Small intestine (tissue), 7 donors: ENCODE measurements at regions not wholly inside any gene's neighbourhood (a gene's known extent, or its start where the extent isn't known, plus 50 kb on each side); places are given as distances from the start of the nearest gene placed in this dataset.

Experiments
- DNase-seq, 2 donors: peaks; one replicate each; pipeline versions ENCODE4 v3.0.0 to v3.0.0-alpha.2; 2013
- FAIRE-seq: peaks from 2 replicates; lab custom pipeline; 2012; peaks lifted over from hg19 to GRCh38; lab: Jason Lieb, UNC
- H3K27ac ChIP-seq, 3 donors: one replicate each; pipeline ENCODE4 v1.5.1; 2013; ENCODE audit warnings: low read length in 2 of 3, mild to moderate bottlenecking in 2 of 3, control low read depth in 1 of 3, inconsistent platforms in 1 of 3, low read depth in 1 of 3, moderate library complexity in 1 of 3
- H3K27me3 ChIP-seq, 3 donors: one replicate each; pipeline ENCODE4 v1.6.1; 2013; ENCODE audit warnings: low read length in 3 of 3, inconsistent platforms in 1 of 3; ENCODE audit not compliant: control insufficient read depth in 3 of 3, insufficient read depth in 3 of 3
- H3K36me3 ChIP-seq, 3 donors: one replicate each; pipeline ENCODE4 v1.6.1; 2013; ENCODE audit warnings: low read length in 3 of 3, inconsistent platforms in 1 of 3, low read depth in 1 of 3, mild to moderate bottlenecking in 1 of 3, moderate library complexity in 1 of 3; ENCODE audit not compliant: control insufficient read depth in 3 of 3, insufficient read depth in 2 of 3
- H3K4me1 ChIP-seq, 3 donors: one replicate each; pipeline ENCODE4 v1.6.1; 2013; ENCODE audit warnings: low read length in 2 of 3, inconsistent platforms in 1 of 3, low read depth in 1 of 3, mild to moderate bottlenecking in 1 of 3, moderate library complexity in 1 of 3; ENCODE audit not compliant: control insufficient read depth in 3 of 3, insufficient read depth in 2 of 3
- H3K4me3 ChIP-seq, 3 donors: one replicate each; pipeline ENCODE4 v1.5.1; 2013; ENCODE audit warnings: low read length in 3 of 3, control low read depth in 1 of 3, inconsistent platforms in 1 of 3, low read depth in 1 of 3, mild to moderate bottlenecking in 1 of 3, moderate library complexity in 1 of 3
- H3K9me3 ChIP-seq, 2 donors: one replicate each; pipeline ENCODE4 v1.6.1; 2013; ENCODE audit warnings: low read depth in 1 of 2, low read length in 1 of 2; ENCODE audit not compliant: control insufficient read depth in 2 of 2, insufficient read depth in 1 of 2
- WGBS, 3 donors: extraction: QIAGEN DNeasy Blood & Tissue Kit; methylation state at CpG; one replicate each; pipeline ENCODE4 v1.1.7; 2013; 5-methylcytosine and 5-hydroxymethylcytosine counted together
- donor health status: healthy with polysubstance abuse.
- donor health status: control.
- donor health status: control.
- donor health status: Bipolar disorder and iron deficiency.
- donor health status: healthy.

DNA sequence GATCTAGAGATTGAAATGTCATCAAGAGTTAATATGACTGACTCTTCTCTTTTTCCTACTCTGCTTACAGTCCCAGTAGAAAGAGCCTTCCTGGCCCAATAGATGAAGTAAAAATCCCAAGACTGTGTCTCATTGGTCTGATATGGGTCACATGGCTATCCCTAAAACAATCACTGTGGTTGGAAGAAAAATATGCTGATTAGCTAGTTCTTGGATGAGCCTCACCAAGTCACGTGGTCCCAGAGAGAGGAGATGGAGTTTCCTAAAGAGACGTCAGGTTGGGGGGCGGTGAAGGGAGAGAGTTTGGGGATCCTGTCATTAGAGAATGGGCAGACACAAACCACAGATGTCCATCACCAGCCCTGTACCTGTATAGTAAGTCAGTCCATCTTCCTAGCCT is 466.3 kb downstream of the HAPSTR1 start:
- Histone ChIP-seq H3K4me3 (no peak overlapping the region), H3K27ac (no peak overlapping the region), H3K9me3 (no peaks in the 10 kb centered on the region), H3K4me1 (no peaks in the 10 kb centered on the region), H3K27me3 (no peaks in the 10 kb centered on the region), H3K36me3 (no peaks in the 10 kb centered on the region)
- FAIRE-seq (no peak), DNase-seq (no peak)
- WGBS, 3 donors: 82 to 89% (median 86%) methylated on average over 3 of the region's 3 CpGs

DNA sequence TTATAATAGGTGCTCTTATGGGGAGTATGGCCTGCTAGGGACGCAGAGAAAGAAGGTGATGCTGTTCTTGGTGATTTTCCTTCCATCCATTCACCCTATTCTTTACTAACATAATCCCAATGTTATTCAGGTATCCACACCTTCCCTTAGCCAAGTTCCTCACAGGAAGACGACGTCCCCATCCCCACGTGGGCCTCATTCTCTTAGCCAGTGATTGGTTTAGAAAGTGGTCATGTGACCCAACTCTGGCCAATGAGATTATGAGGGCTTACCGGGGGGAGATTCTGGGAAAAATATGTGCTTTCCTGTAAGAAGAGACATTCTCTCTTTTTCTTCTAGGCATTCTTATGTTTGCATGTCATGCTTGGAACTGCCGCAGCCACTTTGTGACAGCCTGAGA is 474.7 kb downstream of the HAPSTR1 start:
- no peaks in the 10 kb centered on the region for H3K9me3 ChIP-seq
- no peaks in the 10 kb centered on the region for H3K27me3 ChIP-seq
- H3K27ac ChIP-seq: no peak overlapping the region
- no peak overlapping the region for H3K4me3 ChIP-seq
- no peaks in the 10 kb centered on the region for H3K36me3 ChIP-seq
- DNase-seq (no peak), FAIRE-seq (no peak)
- WGBS, 3 donors: 86 to 91% (median 90%) methylated on average over 6 of the region's 6 CpGs
- H3K4me1 ChIP-seq: no peaks in the 10 kb centered on the region

DNA sequence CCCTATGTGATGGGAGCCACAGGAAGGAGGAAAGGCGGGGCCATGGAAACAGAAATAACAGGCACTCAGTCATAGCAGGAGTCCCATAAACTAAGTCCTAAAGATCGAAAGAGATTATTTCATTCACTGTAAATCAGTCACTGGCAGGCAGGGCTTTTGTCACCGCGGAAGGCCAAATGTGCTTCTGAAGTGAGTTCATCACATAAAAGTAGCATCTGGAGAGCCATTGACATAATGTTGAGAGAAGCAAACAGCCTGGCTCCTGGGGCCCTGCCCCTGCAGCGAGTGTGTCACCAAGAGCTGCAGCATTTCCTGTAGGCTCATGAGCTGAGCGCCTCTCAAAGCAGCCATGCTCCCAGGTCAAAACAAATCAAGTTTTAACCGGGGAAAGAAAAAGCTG is 476.2 kb downstream of the HAPSTR1 start:
- 47 to 81% (median 71%) methylated on average over 7 of the region's 7 CpGs for WGBS, 3 donors
- DNase-seq: no peak
- no peak for FAIRE-seq
- Histone ChIP-seq H3K36me3 (no peaks in the 10 kb centered on the region), H3K4me1 (no peaks in the 10 kb centered on the region), H3K27me3 (no peaks in the 10 kb centered on the region), H3K4me3 (no peak overlapping the region), H3K9me3 (no peaks in the 10 kb centered on the region), H3K27ac (no peak overlapping the region)

GRCh38 chr16:9568261-9568660 is 476.8 kb downstream of the HAPSTR1 start:
- Histone ChIP-seq H3K4me1 (no peaks in the 10 kb centered on the region), H3K4me3 (no peak overlapping the region), H3K36me3 (no peaks in the 10 kb centered on the region), H3K9me3 (no peaks in the 10 kb centered on the region), H3K27me3 (no peaks in the 10 kb centered on the region), H3K27ac (no peak overlapping the region)
- FAIRE-seq (no peak), DNase-seq (no peak)
- WGBS, 3 donors: 81 to 91% (median 82%) methylated on average over 2 of the region's 2 CpGs

DNA sequence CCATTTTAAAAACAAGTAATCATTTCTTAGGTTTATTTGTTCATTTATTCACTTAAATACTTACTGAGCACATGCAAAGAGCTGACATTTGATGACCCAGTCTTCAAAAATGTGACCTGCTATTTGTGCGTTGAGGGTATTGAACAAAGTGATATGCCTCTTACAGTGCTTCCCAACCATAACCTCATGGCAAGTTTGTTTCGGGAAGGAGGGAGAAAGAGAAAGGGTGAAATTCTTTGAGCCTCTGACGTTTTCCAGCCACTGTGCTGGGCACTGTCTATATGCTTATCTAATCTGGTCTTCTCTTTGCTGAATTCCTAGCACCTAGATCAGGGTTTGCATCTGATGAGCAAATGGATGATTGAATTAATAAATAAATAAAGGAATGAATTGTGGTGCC is 479.1 kb downstream of the HAPSTR1 start:
- Histone ChIP-seq H3K4me3 (no peak overlapping the region), H3K36me3 (no peaks in the 10 kb centered on the region), H3K9me3 (no peaks in the 10 kb centered on the region), H3K27me3 (no peaks in the 10 kb centered on the region), H3K4me1 (no peaks in the 10 kb centered on the region), H3K27ac (no peak overlapping the region)
- 59 to 75% (median 74%) methylated on average over 3 of the region's 3 CpGs for WGBS, 3 donors
- FAIRE-seq (no peak), DNase-seq (no peak)

DNA sequence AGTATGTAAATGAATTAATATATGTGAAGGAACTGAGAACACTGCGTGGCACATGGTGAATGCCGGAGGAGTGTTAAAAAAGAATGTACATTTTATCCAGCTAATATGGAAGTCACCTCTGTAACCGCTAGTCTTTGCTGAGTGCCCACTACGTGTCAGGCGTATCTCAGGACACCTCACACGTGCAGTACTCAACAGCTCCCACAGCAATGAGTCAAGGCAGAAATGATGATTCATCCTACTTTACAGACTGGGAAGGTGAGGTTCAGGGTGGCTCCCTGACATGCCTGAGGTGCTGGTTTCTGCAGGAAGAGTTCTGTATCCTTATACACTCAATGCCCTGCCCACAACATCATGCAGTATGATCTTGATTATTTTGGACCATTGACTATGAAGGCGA is 487.0 kb downstream of the HAPSTR1 start:
- FAIRE-seq (no peak), DNase-seq (no peak)

GRCh38 chr16:9580025-9580424 is 488.6 kb downstream of the HAPSTR1 start:
- DNase-seq (no peak), FAIRE-seq (no peak)
- 76 to 94% (median 88%) methylated on average over 2 of the region's 2 CpGs for WGBS, 3 donors
- Histone ChIP-seq H3K36me3 (no peaks in the 10 kb centered on the region), H3K4me1 (no peaks in the 10 kb centered on the region), H3K27ac (no peak overlapping the region), H3K27me3 (no peaks in the 10 kb centered on the region), H3K9me3 (no peaks in the 10 kb centered on the region), H3K4me3 (no peak overlapping the region)

More for the DNA sequence above, 487.0 kb downstream of the HAPSTR1 start:
- Histone ChIP-seq H3K4me1 (no peaks in the 10 kb centered on the region), H3K27ac (no peak overlapping the region), H3K36me3 (no peaks in the 10 kb centered on the region), H3K27me3 (no peaks in the 10 kb centered on the region), H3K9me3 (no peaks in the 10 kb centered on the region), H3K4me3 (no peak overlapping the region)
- WGBS, 3 donors: 74 to 80% (median 79%) methylated on average over 7 of the region's 7 CpGs

GRCh38 chr16:9593440-9593839 is 502.0 kb downstream of the HAPSTR1 start:
- no peak for FAIRE-seq
- Histone ChIP-seq H3K27ac (no peak overlapping the region), H3K9me3 (no peaks in the 10 kb centered on the region), H3K4me1 (no peaks in the 10 kb centered on the region), H3K4me3 (no peak overlapping the region), H3K36me3 (no peaks in the 10 kb centered on the region), H3K27me3 (no peaks in the 10 kb centered on the region)
- no peak for DNase-seq
- WGBS, 3 donors: 21 to 48% (median 31%) methylated on average over 1 of the region's 1 CpG

GRCh38 chr16:9594047-9594446 is 502.6 kb downstream of the HAPSTR1 start:
- H3K27ac ChIP-seq: no peak overlapping the region
- 75 to 83% (median 79%) methylated on average over 2 of the region's 2 CpGs for WGBS, 3 donors
- no peak for FAIRE-seq

More at GRCh38 chr16:9594047-9594446, 502.6 kb downstream of the HAPSTR1 start:
- H3K36me3 ChIP-seq: no peaks in the 10 kb centered on the region
- H3K4me1 ChIP-seq: no peaks in the 10 kb centered on the region
- no peak overlapping the region for H3K4me3 ChIP-seq
- no peaks in the 10 kb centered on the region for H3K27me3 ChIP-seq
- no peaks in the 10 kb centered on the region for H3K9me3 ChIP-seq
- DNase-seq: no peak
